Activated CD4-positive, alpha-beta memory T cell treated with anti-CD3 and anti-CD28 coated beads for 36 hours (primary cell): ENCODE measurements at regions not wholly inside any gene's neighbourhood (a gene's known extent, or its start where the extent isn't known, plus 50 kb on each side); places are given as distances from the start of the nearest gene placed in this dataset.

Source experiments
- CTCF ChIA-PET: fragments of 350-600 bp; sonication (Branson Sonifier 250); formaldehyde crosslinking; loops from one replicate; lab custom pipeline; 2021; ENCODE audit warnings: antibody characterized with exemption, inconsistent platforms; lab: Charles Lee
- POLR2A ChIA-PET: fragments of 350-600 bp; sonication (Branson Sonifier 250); formaldehyde crosslinking; loops from one replicate; lab custom pipeline; 2021; ENCODE audit warnings: antibody characterized with exemption; lab: Charles Lee
- DNase-seq: peaks from one replicate; pipeline ENCODE4 v3.0.0-alpha.2; 2020
- H3K27ac Mint-ChIP-seq: one replicate; pipeline ENCODE4 v1.8.0; 2021; ENCODE audit warnings: mixed read lengths
- H3K27me3 Mint-ChIP-seq: one replicate; pipeline ENCODE4 v1.8.0; 2021; ENCODE audit warnings: mixed read lengths
- H3K36me3 Mint-ChIP-seq: one replicate; pipeline ENCODE4 v1.8.0; 2021; ENCODE audit warnings: mixed read lengths
- H3K4me1 Mint-ChIP-seq: one replicate; pipeline ENCODE4 v1.8.0; 2021; ENCODE audit warnings: low read depth, mixed read lengths
- H3K4me3 Mint-ChIP-seq: one replicate; pipeline ENCODE4 v1.8.0; 2021; ENCODE audit warnings: mild to moderate bottlenecking, mixed read lengths
- H3K9me3 Mint-ChIP-seq: one replicate; pipeline ENCODE4 v1.8.0; 2021; ENCODE audit warnings: mixed read lengths
- intact Hi-C: fragments of 100-400 bp; cut with micrococcal nuclease; formaldehyde crosslinking; loops from one replicate; pipeline ENCODE4 v1.15.1; 2023

- no peaks in the 10 kb centered on the region for H3K4me1 Mint-ChIP-seq
- no peak overlapping the region for H3K4me3 Mint-ChIP-seq
- peaks cover 7% of the 10 kb centered on the region for H3K9me3 Mint-ChIP-seq
- intact Hi-C loops = no loop called here
- ChIA-PET POLR2A (no interaction called here), CTCF (no interaction called here)
- H3K27ac Mint-ChIP-seq = no peak overlapping the region
- DNase-seq = no peak
- H3K27me3 Mint-ChIP-seq = no peaks in the 10 kb centered on the region
- no peaks in the 10 kb centered on the region for H3K36me3 Mint-ChIP-seq
Observed at GRCh38 chr13:63696055-63696454, 2280.4 kb upstream of the PCDH20 start.

GRCh38 chr13:63693696-63694095, 2278.0 kb upstream of the PCDH20 start:
- Mint-ChIP-seq H3K4me3 (no peak overlapping the region), H3K4me1 (no peaks in the 10 kb centered on the region), H3K36me3 (no peaks in the 10 kb centered on the region), H3K27me3 (no peaks in the 10 kb centered on the region), H3K27ac (no peak overlapping the region), H3K9me3 (peaks cover 3% of the 10 kb centered on the region)
- CTCF ChIA-PET = no interaction called here
- no peak for DNase-seq
- intact Hi-C loops = no loop called here
- POLR2A ChIA-PET = no interaction called here

GRCh38 chr13:63691474-63691873, 2275.8 kb upstream of the PCDH20 start:
- H3K9me3 Mint-ChIP-seq = peaks cover 8% of the 10 kb centered on the region
- intact Hi-C loops = no loop called here
- H3K4me3 Mint-ChIP-seq = no peak overlapping the region
- POLR2A ChIA-PET = no interaction called here
- H3K4me1 Mint-ChIP-seq = no peaks in the 10 kb centered on the region
- H3K27me3 Mint-ChIP-seq = no peaks in the 10 kb centered on the region
- no peak for DNase-seq
- CTCF ChIA-PET = no interaction called here
- H3K27ac Mint-ChIP-seq = no peak overlapping the region
- H3K36me3 Mint-ChIP-seq = no peaks in the 10 kb centered on the region

- ChIA-PET POLR2A (no interaction called here), CTCF (no interaction called here)
- Mint-ChIP-seq H3K36me3 (no peaks in the 10 kb centered on the region), H3K27ac (no peak overlapping the region), H3K9me3 (peaks cover 8% of the 10 kb centered on the region), H3K4me1 (no peaks in the 10 kb centered on the region), H3K4me3 (no peak overlapping the region), H3K27me3 (no peaks in the 10 kb centered on the region)
- DNase-seq = no peak
- intact Hi-C loops = no loop called here
Observed at GRCh38 chr13:63690672-63691071, 2275.0 kb upstream of the PCDH20 start.

- POLR2A ChIA-PET = no interaction called here
- no peaks in the 10 kb centered on the region for H3K4me1 Mint-ChIP-seq
- no peak overlapping the region for H3K4me3 Mint-ChIP-seq
- peaks cover 20% of the 10 kb centered on the region for H3K9me3 Mint-ChIP-seq
- H3K36me3 Mint-ChIP-seq = no peaks in the 10 kb centered on the region
- H3K27me3 Mint-ChIP-seq = no peaks in the 10 kb centered on the region
- no peak overlapping the region for H3K27ac Mint-ChIP-seq
- CTCF ChIA-PET = no interaction called here
- intact Hi-C loops = no loop called here
- no peak for DNase-seq
Observed at GRCh38 chr13:63684822-63685221, 2269.2 kb upstream of the PCDH20 start.

- POLR2A ChIA-PET = no interaction called here
- H3K36me3 Mint-ChIP-seq = no peaks in the 10 kb centered on the region
- DNase-seq = no peak
- no peaks in the 10 kb centered on the region for H3K27me3 Mint-ChIP-seq
- peaks cover 19% of the 10 kb centered on the region for H3K9me3 Mint-ChIP-seq
- intact Hi-C loops = no loop called here
- no peak overlapping the region for H3K4me3 Mint-ChIP-seq
- no peaks in the 10 kb centered on the region for H3K4me1 Mint-ChIP-seq
- CTCF ChIA-PET = no interaction called here
- no peak overlapping the region for H3K27ac Mint-ChIP-seq
Observed at GRCh38 chr13:63680704-63681103, 2265.1 kb upstream of the PCDH20 start.

- H3K9me3 Mint-ChIP-seq = peaks cover 5% of the 10 kb centered on the region
- CTCF ChIA-PET = no interaction called here
- no peaks in the 10 kb centered on the region for H3K27me3 Mint-ChIP-seq
- DNase-seq = no peak
- no peak overlapping the region for H3K4me3 Mint-ChIP-seq
- intact Hi-C loops = no loop called here
- no peaks in the 10 kb centered on the region for H3K36me3 Mint-ChIP-seq
- POLR2A ChIA-PET = no interaction called here
- no peaks in the 10 kb centered on the region for H3K4me1 Mint-ChIP-seq
- H3K27ac Mint-ChIP-seq = no peak overlapping the region
Observed at GRCh38 chr13:63671296-63671695, 2255.6 kb upstream of the PCDH20 start.

GRCh38 chr13:63651394-63651793, 2235.7 kb upstream of the PCDH20 start:
- CTCF ChIA-PET = no interaction called here
- no peaks in the 10 kb centered on the region for H3K4me1 Mint-ChIP-seq
- H3K27ac Mint-ChIP-seq = no peak overlapping the region
- H3K4me3 Mint-ChIP-seq = no peak overlapping the region
- intact Hi-C loops = no loop called here
- H3K36me3 Mint-ChIP-seq = no peaks in the 10 kb centered on the region
- peaks cover 12% of the 10 kb centered on the region for H3K9me3 Mint-ChIP-seq
- H3K27me3 Mint-ChIP-seq = no peaks in the 10 kb centered on the region
- no peak for DNase-seq
- POLR2A ChIA-PET = no interaction called here

- H3K9me3 Mint-ChIP-seq = no peaks in the 10 kb centered on the region
- ChIA-PET POLR2A (no interaction called here), CTCF (no interaction called here)
- intact Hi-C loops = no loop called here
- no peaks in the 10 kb centered on the region for H3K27me3 Mint-ChIP-seq
- no peaks in the 10 kb centered on the region for H3K36me3 Mint-ChIP-seq
- H3K27ac Mint-ChIP-seq = no peak overlapping the region
- H3K4me3 Mint-ChIP-seq = no peak overlapping the region
- no peaks in the 10 kb centered on the region for H3K4me1 Mint-ChIP-seq
- DNase-seq = no peak
Observed at GRCh38 chr13:63643543-63643942, 2227.9 kb upstream of the PCDH20 start.

GRCh38 chr13:63636316-63636993, 2220.8 kb upstream of the PCDH20 start:
- no peaks in the 10 kb centered on the region for H3K9me3 Mint-ChIP-seq
- ChIA-PET POLR2A (no interaction called here), CTCF (no interaction called here)
- H3K27me3 Mint-ChIP-seq = no peaks in the 10 kb centered on the region
- no peaks in the 10 kb centered on the region for H3K4me1 Mint-ChIP-seq
- H3K27ac Mint-ChIP-seq = no peak overlapping the region
- intact Hi-C loops = no loop called here
- DNase-seq = no peak
- H3K4me3 Mint-ChIP-seq = peak overlapping the region; percentile 30
- no peaks in the 10 kb centered on the region for H3K36me3 Mint-ChIP-seq

- ChIA-PET CTCF (no interaction called here), POLR2A (no interaction called here)
- Mint-ChIP-seq H3K4me1 (no peaks in the 10 kb centered on the region), H3K27ac (no peak overlapping the region), H3K9me3 (no peaks in the 10 kb centered on the region), H3K4me3 (no peak overlapping the region), H3K27me3 (no peaks in the 10 kb centered on the region), H3K36me3 (no peaks in the 10 kb centered on the region)
- no peak for DNase-seq
- intact Hi-C loops = no loop called here
Observed at GRCh38 chr13:63632321-63632720, 2216.7 kb upstream of the PCDH20 start.

- no peak overlapping the region for H3K27ac Mint-ChIP-seq
- DNase-seq = no peak
- H3K4me3 Mint-ChIP-seq = no peak overlapping the region
- intact Hi-C loops = no loop called here
- no peaks in the 10 kb centered on the region for H3K36me3 Mint-ChIP-seq
- ChIA-PET POLR2A (no interaction called here), CTCF (no interaction called here)
- no peaks in the 10 kb centered on the region for H3K4me1 Mint-ChIP-seq
- no peaks in the 10 kb centered on the region for H3K9me3 Mint-ChIP-seq
- H3K27me3 Mint-ChIP-seq = no peaks in the 10 kb centered on the region
Observed at GRCh38 chr13:63631006-63631405, 2215.4 kb upstream of the PCDH20 start.

- Mint-ChIP-seq H3K27me3 (no peaks in the 10 kb centered on the region), H3K4me3 (no peak overlapping the region), H3K36me3 (no peaks in the 10 kb centered on the region), H3K4me1 (no peaks in the 10 kb centered on the region), H3K9me3 (no peaks in the 10 kb centered on the region), H3K27ac (no peak overlapping the region)
- ChIA-PET POLR2A (no interaction called here), CTCF (no interaction called here)
- intact Hi-C loops = no loop called here
- no peak for DNase-seq
Observed at GRCh38 chr13:63629591-63629990, 2213.9 kb upstream of the PCDH20 start.
